HEK293T (cell line): ENCODE measurements at regions not wholly inside any gene's neighbourhood (a gene's known extent, or its start where the extent isn't known, plus 50 kb on each side); places are given as distances from the start of the nearest gene placed in this dataset.

Experiments used
- BHLHE40 ChIP-seq: fragments of 450-650 bp; IDR thresholded peaks from 2 replicates; pipeline ENCODE4 v1.6.1; 2016; ENCODE audit warnings: mild to moderate bottlenecking, moderate library complexity, borderline replicate concordance
- ELF4 ChIP-seq: fragments of 450-650 bp; IDR thresholded peaks from 2 replicates; pipeline ENCODE4 v1.6.1; 2017; ENCODE audit warnings: antibody characterized with exemption
- LEF1 ChIP-seq: fragments of 450-650 bp; IDR thresholded peaks from 2 replicates; pipeline ENCODE4 v1.6.1; 2017; ENCODE audit warnings: mild to moderate bottlenecking, borderline replicate concordance
- SP1 ChIP-seq: fragments of 450-650 bp; IDR thresholded peaks from 2 replicates; pipeline ENCODE4 v1.6.1; 2017
- SUZ12 ChIP-seq: fragments of 450-650 bp; IDR thresholded peaks from 2 replicates; pipeline ENCODE4 v1.6.1; 2016; ENCODE audit warnings: mild to moderate bottlenecking
- TARDBP ChIP-seq: fragments of 450-650 bp; IDR thresholded peaks from 2 replicates; pipeline ENCODE4 v1.6.1; 2016
- ZNF384 ChIP-seq: fragments of 450-650 bp; IDR thresholded peaks from 2 replicates; pipeline ENCODE4 v1.6.1; 2016

DNA sequence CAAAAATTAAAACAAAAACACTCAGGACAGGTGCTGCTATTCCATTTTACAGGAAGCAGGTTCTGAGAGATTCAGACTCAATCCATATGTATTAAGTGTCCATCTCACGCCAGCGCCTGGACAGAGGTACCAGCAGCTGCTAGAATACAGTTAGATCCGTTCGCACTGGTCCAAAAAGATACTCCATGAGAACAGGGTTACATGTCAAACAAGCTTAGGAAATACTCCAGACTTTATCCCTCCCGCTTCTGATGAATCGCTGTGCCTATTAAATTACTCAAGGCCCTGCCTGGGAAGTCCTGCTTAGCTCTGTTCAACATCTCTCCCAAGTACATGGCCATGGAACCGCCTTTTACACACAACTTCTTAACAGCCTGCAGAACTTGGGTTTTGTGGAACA is 50.2 kb upstream of the SLC35C1 start:
- TF ChIP-seq ELF4 (no peak), SUZ12 (no peak), ZNF384 (no peak), LEF1 (no peak), TARDBP (no peak), SP1 (no peak), BHLHE40 (no peak)
